Thyroid gland (tissue), 4 donors: ENCODE measurements at regions not wholly inside any gene's neighbourhood (a gene's known extent, or its start where the extent isn't known, plus 50 kb on each side); places are given as distances from the start of the nearest gene placed in this dataset.

ENCODE experiments used
- DNase-seq, 2 donors: peaks; one replicate each; pipeline ENCODE4 v3.0.0-alpha.2; 2019
- H3K27ac ChIP-seq, 3 donors: fragments of 200-600 bp; sonication (generic); 1 replicate in 2 of 3; 2 replicates in 1 of 3; pipeline ENCODE4 v1.5.1; 2016 to 2019; ENCODE audit warnings: mild to moderate bottlenecking in 1 of 3, moderate library complexity in 1 of 3
- H3K27me3 ChIP-seq: fragments of 200-600 bp; sonication (generic); one replicate; pipeline ENCODE4 v1.5.1; 2019
- H3K36me3 ChIP-seq, 2 donors: fragments of 200-600 bp; sonication (generic); one replicate each; pipeline ENCODE4 v1.5.1; 2016 to 2019
- H3K4me1 ChIP-seq, 2 donors: fragments of 200-600 bp; sonication (generic); one replicate each; pipeline ENCODE4 v1.5.1; 2017 to 2019
- H3K4me3 ChIP-seq, 3 donors: fragments of 200-600 bp; sonication (generic); replicated peaks in 1 of 3; 1 replicate in 2 of 3; 2 replicates in 1 of 3; pipeline ENCODE4 v1.5.1; 2016; ENCODE audit warnings: mild to moderate bottlenecking in 1 of 3
- H3K9me3 ChIP-seq: fragments of 200-600 bp; sonication (generic); one replicate; pipeline ENCODE4 v1.5.1; 2017
- POLR2A ChIP-seq, 2 donors: fragments of 450-650 bp; IDR thresholded peaks; one replicate each; pipeline ENCODE4 v1.6.1; 2017; ENCODE audit warnings: antibody characterized with exemption in 2 of 2, mild to moderate bottlenecking in 2 of 2, moderate library complexity in 1 of 2
- WGBS, 2 donors: methylation state at CpG; one replicate each; pipeline ENCODE4 v1.1.5; 2017; 5-methylcytosine and 5-hydroxymethylcytosine counted together
- intact Hi-C: fragments of 100-400 bp; cut with DNase I; formaldehyde crosslinking; loops from one replicate; pipeline ENCODE4 v1.15.1; 2023
- TF ChIP-seq, protein P1 (sequence below), 6 experiments: fragments of 200-600 bp in 3 of 6; fragments of 450-650 bp in 3 of 6; sonication (generic) in 3 of 6; IDR thresholded peaks; one replicate each; pipeline ENCODE4 v1.5.1; 2016 to 2019; ENCODE audit warnings: antibody characterized with exemption in 6 of 6, mild to moderate bottlenecking in 2 of 6, inconsistent platforms in 1 of 6, moderate library complexity in 1 of 6

DNA sequence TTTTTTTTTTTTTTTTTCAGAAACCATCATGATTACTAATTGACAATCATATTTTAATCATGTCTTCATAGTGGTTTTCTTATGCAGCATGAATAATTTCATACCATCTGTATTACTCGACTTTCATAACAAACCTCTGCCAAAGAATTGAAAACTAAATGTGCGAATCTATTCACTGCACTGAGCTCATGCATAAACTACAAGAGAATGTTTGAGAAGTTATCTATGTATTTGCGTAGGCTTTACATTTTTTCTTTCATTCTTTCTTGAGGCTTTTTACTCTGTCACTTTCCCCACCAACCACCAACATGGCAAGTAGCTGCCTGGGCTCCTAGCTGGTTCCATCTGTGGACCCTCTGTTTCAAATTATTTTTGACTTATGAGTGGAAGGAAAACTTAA, 1761.0 kb downstream of the STIM2 start:
- no peaks in the 10 kb centered on the region for H3K9me3 ChIP-seq
- intact Hi-C loops, result no loop called here
- 61 to 64% methylated on average over 3 of the region's 3 CpGs for WGBS, 2 donors

DNA sequence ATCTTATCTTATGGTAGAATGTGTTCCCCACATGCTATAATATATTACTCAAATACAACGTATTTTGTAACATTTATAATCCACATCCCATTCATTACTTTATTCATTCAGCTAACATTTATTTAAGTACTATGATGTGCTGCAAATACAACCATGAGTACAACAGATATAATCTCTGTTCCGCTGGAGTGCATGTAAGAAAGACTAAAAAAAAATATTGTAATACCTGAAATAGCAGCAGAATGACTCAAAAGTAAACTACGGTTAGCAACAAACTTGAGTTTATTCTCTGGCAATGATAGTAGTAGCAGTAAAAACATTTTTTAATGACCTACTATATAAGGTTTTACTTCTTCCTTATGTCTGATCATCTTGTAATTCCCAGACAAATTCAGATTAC, 1776.3 kb downstream of the STIM2 start:
- H3K9me3 ChIP-seq, result no peaks in the 10 kb centered on the region
- no peaks in the 10 kb centered on the region for H3K27me3 ChIP-seq
- H3K36me3 ChIP-seq, result no peaks in the 10 kb centered on the region
- no peak for DNase-seq
- H3K4me1 ChIP-seq, result no peaks in the 10 kb centered on the region
- TF ChIP-seq, protein P1, sequence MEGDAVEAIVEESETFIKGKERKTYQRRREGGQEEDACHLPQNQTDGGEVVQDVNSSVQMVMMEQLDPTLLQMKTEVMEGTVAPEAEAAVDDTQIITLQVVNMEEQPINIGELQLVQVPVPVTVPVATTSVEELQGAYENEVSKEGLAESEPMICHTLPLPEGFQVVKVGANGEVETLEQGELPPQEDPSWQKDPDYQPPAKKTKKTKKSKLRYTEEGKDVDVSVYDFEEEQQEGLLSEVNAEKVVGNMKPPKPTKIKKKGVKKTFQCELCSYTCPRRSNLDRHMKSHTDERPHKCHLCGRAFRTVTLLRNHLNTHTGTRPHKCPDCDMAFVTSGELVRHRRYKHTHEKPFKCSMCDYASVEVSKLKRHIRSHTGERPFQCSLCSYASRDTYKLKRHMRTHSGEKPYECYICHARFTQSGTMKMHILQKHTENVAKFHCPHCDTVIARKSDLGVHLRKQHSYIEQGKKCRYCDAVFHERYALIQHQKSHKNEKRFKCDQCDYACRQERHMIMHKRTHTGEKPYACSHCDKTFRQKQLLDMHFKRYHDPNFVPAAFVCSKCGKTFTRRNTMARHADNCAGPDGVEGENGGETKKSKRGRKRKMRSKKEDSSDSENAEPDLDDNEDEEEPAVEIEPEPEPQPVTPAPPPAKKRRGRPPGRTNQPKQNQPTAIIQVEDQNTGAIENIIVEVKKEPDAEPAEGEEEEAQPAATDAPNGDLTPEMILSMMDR (IDR thresholded peaks at IDR 0.05), result no peak
- TF ChIP-seq POLR2A (IDR thresholded peaks at IDR 0.05), result no peak
- WGBS, 2 donors, result 79 to 80% methylated on average over 3 of the region's 3 CpGs
- H3K27ac ChIP-seq, result no peak overlapping the region
- no peak overlapping the region for H3K4me3 ChIP-seq
- intact Hi-C loops, result no loop called here

More for the DNA sequence above, 1761.0 kb downstream of the STIM2 start:
- no peak for DNase-seq
- Histone ChIP-seq H3K4me3 (no peak overlapping the region), H3K27me3 (no peaks in the 10 kb centered on the region), H3K27ac (no peak overlapping the region), H3K4me1 (no peaks in the 10 kb centered on the region), H3K36me3 (no peaks in the 10 kb centered on the region)
- TF ChIP-seq POLR2A (IDR thresholded peaks at IDR 0.05), result no peak
- TF ChIP-seq, protein P1 (IDR thresholded peaks at IDR 0.05), result no peak

DNA sequence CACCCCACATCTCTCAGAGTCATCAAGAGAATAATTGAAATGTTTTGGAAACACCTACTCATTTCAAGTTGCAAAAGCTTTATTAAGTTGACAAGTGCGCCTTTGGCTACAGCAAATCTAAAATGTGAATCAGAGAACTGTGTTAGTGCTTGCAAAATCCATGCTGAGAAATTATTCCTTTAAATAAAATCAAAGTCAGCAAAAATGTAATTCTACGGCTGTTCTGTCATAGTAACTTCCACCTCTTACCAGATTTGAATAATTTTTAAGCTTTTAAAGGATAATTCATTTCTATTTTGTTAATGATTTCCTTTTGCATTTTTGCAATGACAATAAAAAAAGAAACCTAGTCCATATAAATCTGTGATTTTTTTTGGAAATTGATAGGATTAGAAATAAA, 1779.1 kb downstream of the STIM2 start:
- Histone ChIP-seq H3K27ac (no peak overlapping the region), H3K9me3 (no peaks in the 10 kb centered on the region), H3K36me3 (no peaks in the 10 kb centered on the region), H3K27me3 (no peaks in the 10 kb centered on the region), H3K4me3 (no peak overlapping the region), H3K4me1 (no peaks in the 10 kb centered on the region)
- DNase-seq, result no peak
- 79 to 90% methylated on average over 2 of the region's 2 CpGs for WGBS, 2 donors
- intact Hi-C loops, result no loop called here
- no peak for TF ChIP-seq POLR2A (IDR thresholded peaks at IDR 0.05)
- TF ChIP-seq, protein P1 (IDR thresholded peaks at IDR 0.05), result no peak

- intact Hi-C loops, result no loop called here
These were observed 1794.0 kb downstream of the STIM2 start for GRCh38 chr4:28654618-28655017.

DNA sequence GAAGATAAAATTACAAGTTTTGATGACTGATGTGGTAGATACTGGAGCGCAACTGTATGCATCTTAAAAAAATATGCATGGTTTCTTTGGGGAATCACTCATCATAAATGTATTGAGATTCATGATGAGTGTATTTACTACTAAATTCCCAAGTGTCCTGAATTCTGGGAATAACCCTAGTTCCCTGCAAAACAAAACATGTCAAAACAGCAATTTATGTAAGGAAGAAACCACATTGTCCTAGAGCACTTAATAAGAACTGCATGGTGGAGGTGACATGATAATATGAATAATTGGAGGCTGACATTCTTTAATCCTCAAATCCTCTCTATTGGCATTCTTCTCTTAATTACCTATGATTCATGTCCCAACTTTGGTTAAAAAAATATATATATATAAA, 1804.7 kb downstream of the STIM2 start:
- Histone ChIP-seq H3K27ac (no peak overlapping the region), H3K4me1 (no peaks in the 10 kb centered on the region), H3K9me3 (no peaks in the 10 kb centered on the region), H3K27me3 (no peaks in the 10 kb centered on the region), H3K36me3 (no peaks in the 10 kb centered on the region), H3K4me3 (no peak overlapping the region)
- intact Hi-C loops, result no loop called here
- no peak for TF ChIP-seq POLR2A (IDR thresholded peaks at IDR 0.05)
- TF ChIP-seq, protein P1 (IDR thresholded peaks at IDR 0.05), result no peak
- 37 to 89% methylated on average over 1 of the region's 1 CpG for WGBS, 2 donors
- no peak for DNase-seq

More at GRCh38 chr4:28654618-28655017, 1794.0 kb downstream of the STIM2 start:
- H3K4me3 ChIP-seq, result no peak overlapping the region
- H3K9me3 ChIP-seq, result no peaks in the 10 kb centered on the region
- H3K27ac ChIP-seq, result no peak overlapping the region
- DNase-seq, result no peak
- no peaks in the 10 kb centered on the region for H3K4me1 ChIP-seq
- no peaks in the 10 kb centered on the region for H3K36me3 ChIP-seq
- WGBS, 2 donors, result 78 to 87% methylated on average over 3 of the region's 3 CpGs
- no peaks in the 10 kb centered on the region for H3K27me3 ChIP-seq
- TF ChIP-seq, protein P1 (IDR thresholded peaks at IDR 0.05), result no peak
- TF ChIP-seq POLR2A (IDR thresholded peaks at IDR 0.05), result no peak
